GM23338 (cell line): ENCODE measurements at regions not wholly inside any gene's neighbourhood (a gene's known extent, or its start where the extent isn't known, plus 50 kb on each side); places are given as distances from the start of the nearest gene placed in this dataset.

ENCODE experiments used
- ATAC-seq: fragments of 200-7000 bp; cut with Tn5 transposase; 3 replicates; pipeline ENCODE4 v1.9.1; 2020
- DNase-seq: peaks from one replicate; pipeline ENCODE4 v3.0.0-alpha.2; 2015; ENCODE audit warnings: low spot score
- H2AFZ ChIP-seq: fragments of 200-600 bp; sonication (generic); 2 replicates; pipeline ENCODE4 v1.8.0; 2016; ENCODE audit warnings: antibody characterized with exemption, mild to moderate bottlenecking, moderate library complexity
- H3F3A ChIP-seq: fragments of 200-600 bp; sonication (generic); replicated peaks from 2 replicates; pipeline ENCODE4 v1.8.0; 2017; ENCODE audit warnings: antibody characterized with exemption, mixed run types, low read depth
- H3K27ac ChIP-seq: fragments of 200-600 bp; sonication (generic); 2 replicates; pipeline ENCODE4 v1.6.1; 2016; ENCODE audit warnings: low read depth
- H3K27me3 ChIP-seq: fragments of 200-600 bp; sonication (generic); 2 replicates; pipeline ENCODE4 v1.8.0; 2016; ENCODE audit warnings: mild to moderate bottlenecking, mixed run types, moderate library complexity; ENCODE audit not compliant: insufficient read depth
- H3K36me3 ChIP-seq: fragments of 200-600 bp; sonication (generic); 2 replicates; pipeline ENCODE4 v1.8.0; 2016; ENCODE audit warnings: mild to moderate bottlenecking; ENCODE audit not compliant: insufficient read depth
- H3K4me1 ChIP-seq: fragments of 200-600 bp; sonication (generic); 2 replicates; pipeline ENCODE4 v1.8.0; 2016; ENCODE audit warnings: mild to moderate bottlenecking, moderate library complexity; ENCODE audit not compliant: insufficient read depth
- H3K4me2 ChIP-seq: fragments of 200-600 bp; sonication (generic); 2 replicates; pipeline ENCODE4 v1.7.1; 2017; ENCODE audit warnings: mixed run types
- H3K4me3 ChIP-seq: fragments of 200-600 bp; sonication (generic); 2 replicates; pipeline ENCODE4 v1.6.1; 2016; ENCODE audit warnings: mixed run types
- H3K79me2 ChIP-seq: fragments of 200-600 bp; sonication (generic); replicated peaks from 2 replicates; pipeline ENCODE4 v1.8.0; 2017; ENCODE audit warnings: mild to moderate bottlenecking; ENCODE audit not compliant: insufficient read depth
- H3K9me2 ChIP-seq: fragments of 200-600 bp; sonication (generic); 2 replicates; pipeline ENCODE4 v1.8.0; 2017; ENCODE audit not compliant: insufficient read depth
- H4K20me1 ChIP-seq: fragments of 200-600 bp; sonication (generic); replicated peaks from 2 replicates; pipeline ENCODE4 v1.8.0; 2017; ENCODE audit warnings: mild to moderate bottlenecking; ENCODE audit not compliant: insufficient read depth
- H3K27ac Mint-ChIP-seq: 2 replicates; pipeline ENCODE4 v1.8.0; 2020; ENCODE audit warnings: inconsistent platforms, mild to moderate bottlenecking, moderate library complexity, mixed read lengths
- H3K27me3 Mint-ChIP-seq: 3 replicates; pipeline ENCODE4 v1.8.0; 2022; ENCODE audit warnings: low read depth, mild to moderate bottlenecking, moderate library complexity, mixed read lengths, inconsistent platforms; ENCODE audit not compliant: insufficient read depth, poor library complexity
- H3K36me3 Mint-ChIP-seq: 3 replicates; pipeline ENCODE4 v1.8.0; 2021; ENCODE audit warnings: low read depth, mild to moderate bottlenecking, inconsistent platforms, moderate library complexity, mixed read lengths
- H3K4me1 Mint-ChIP-seq: 3 replicates; pipeline ENCODE4 v1.8.0; 2020; ENCODE audit warnings: mild to moderate bottlenecking, inconsistent platforms, mixed read lengths
- H3K4me3 Mint-ChIP-seq: 3 replicates; pipeline ENCODE4 v1.8.0; 2021; ENCODE audit warnings: moderate library complexity, mild to moderate bottlenecking, inconsistent platforms, mixed read lengths
- H3K9me3 Mint-ChIP-seq: 3 replicates; pipeline ENCODE4 v1.8.0; 2020; ENCODE audit warnings: moderate library complexity, mild to moderate bottlenecking, inconsistent platforms, mixed read lengths
- CREB1 ChIP-seq: fragments of 250-450 bp; sonication (Bioruptor Pico); IDR thresholded peaks from 2 replicates; pipeline ENCODE4 v1.5.0; 2020; ENCODE audit warnings: low read depth, mild to moderate bottlenecking, moderate library complexity
- ETS1 ChIP-seq: IDR thresholded peaks from 2 replicates; pipeline ENCODE4 v1.6.1; 2016; ENCODE audit warnings: antibody characterized with exemption
- JUNB ChIP-seq: IDR thresholded peaks from one replicate; pipeline ENCODE4 v1.6.1; 2016; ENCODE audit warnings: antibody characterized with exemption; ENCODE audit not compliant: unreplicated experiment
- NANOG ChIP-seq: IDR thresholded peaks from 2 replicates; pipeline ENCODE4 v1.6.1; 2016; ENCODE audit warnings: antibody characterized with exemption, borderline replicate concordance
- POLR2AphosphoS5 ChIP-seq: IDR thresholded peaks from 2 replicates; pipeline ENCODE4 v1.6.1; 2016; ENCODE audit warnings: antibody characterized with exemption, low read depth
- REST ChIP-seq: IDR thresholded peaks from one replicate; pipeline ENCODE4 v1.6.1; 2018; ENCODE audit warnings: antibody characterized with exemption; ENCODE audit not compliant: unreplicated experiment
- STAT1 ChIP-seq: IDR thresholded peaks from one replicate; pipeline ENCODE4 v1.6.1; 2016; ENCODE audit warnings: antibody characterized with exemption; ENCODE audit not compliant: unreplicated experiment
- ZNF462 ChIP-seq: fragments of 250-450 bp; sonication (Bioruptor Pico); IDR thresholded peaks from 2 replicates; pipeline ENCODE4 v1.5.0; 2020; ENCODE audit warnings: mild to moderate bottlenecking, moderate library complexity

GRCh38 chr1:194846488-194846887, 1660.1 kb upstream of the B3GALT2 start:
- no peaks in the 10 kb centered on the region for H3K36me3 Mint-ChIP-seq
- ATAC-seq, result no peak
- no peaks in the 10 kb centered on the region for H3K27me3 Mint-ChIP-seq
- H3K4me3 ChIP-seq, result no peak overlapping the region
- H3F3A ChIP-seq, result no peaks in the 10 kb centered on the region
- H3K4me3 Mint-ChIP-seq, result no peak overlapping the region
- H3K9me3 Mint-ChIP-seq, result no peaks in the 10 kb centered on the region
- H3K4me2 ChIP-seq, result no peak overlapping the region
- H3K79me2 ChIP-seq, result no peaks in the 10 kb centered on the region
- H3K4me1 Mint-ChIP-seq, result no peaks in the 10 kb centered on the region
- TF ChIP-seq ETS1 (no peak), JUNB (no peak), POLR2AphosphoS5 (no peak), NANOG (no peak), STAT1 (no peak), REST (no peak), CREB1 (CRISPR knock-in tag) (no peak), ZNF462 (CRISPR knock-in tag) (no peak)
- no peaks in the 10 kb centered on the region for H3K9me2 ChIP-seq
- no peak overlapping the region for H3K27ac ChIP-seq
- H3K27ac Mint-ChIP-seq, result no peak overlapping the region
- no peaks in the 10 kb centered on the region for H3K36me3 ChIP-seq
- no peaks in the 10 kb centered on the region for H4K20me1 ChIP-seq
- no peak for DNase-seq
- no peaks in the 10 kb centered on the region for H3K27me3 ChIP-seq
- no peak overlapping the region for H2AFZ ChIP-seq
- no peaks in the 10 kb centered on the region for H3K4me1 ChIP-seq
